ENCODE measurements at regions not wholly inside any gene's neighbourhood (a gene's known extent, or its start where the extent isn't known, plus 50 kb on each side); places are given as distances from the start of the nearest gene placed in this dataset.

DNA sequence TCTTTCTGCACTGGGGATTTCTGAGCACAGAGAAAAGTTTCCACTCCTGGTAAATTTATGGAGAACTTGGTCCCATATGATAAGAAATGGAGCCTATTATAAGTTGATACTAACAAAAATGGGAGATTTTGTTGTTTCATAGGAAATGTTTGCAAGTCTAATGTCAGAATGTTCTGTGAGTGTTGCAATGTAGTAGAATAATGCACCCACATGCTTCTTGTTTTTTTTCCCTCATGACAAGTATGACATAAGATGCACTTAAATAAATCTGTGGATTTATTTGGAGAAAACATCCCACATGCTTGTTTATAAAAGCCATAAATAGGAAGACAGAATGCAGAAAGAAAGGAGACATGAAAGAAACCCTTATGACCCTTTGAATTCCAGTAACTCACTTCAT lies 50.8 kb upstream of the KCNJ6 start:
- TF ChIP-seq L3MBTL2 (conservative IDR thresholded peaks at IDR 0.05), result no peak
- no peak for TF ChIP-seq CTBP1 (IDR thresholded peaks at IDR 0.05; ENCODE audit: borderline replicate concordance)
- TF ChIP-seq FOXA1 (IDR thresholded peaks at IDR 0.05), result no peak
- TF ChIP-seq ZNF384 (IDR thresholded peaks at IDR 0.05), result no peak
- TF ChIP-seq ELF4 (IDR thresholded peaks at IDR 0.05), result no peak
- no peak for TF ChIP-seq FOXM1 (IDR thresholded peaks at IDR 0.05; ENCODE audit: borderline replicate concordance)
- no peak for TF ChIP-seq ARNT (IDR thresholded peaks at IDR 0.05)
- no peak for TF ChIP-seq LEF1 (IDR thresholded peaks at IDR 0.05; ENCODE audit: borderline replicate concordance)
- TF ChIP-seq, protein P1, sequence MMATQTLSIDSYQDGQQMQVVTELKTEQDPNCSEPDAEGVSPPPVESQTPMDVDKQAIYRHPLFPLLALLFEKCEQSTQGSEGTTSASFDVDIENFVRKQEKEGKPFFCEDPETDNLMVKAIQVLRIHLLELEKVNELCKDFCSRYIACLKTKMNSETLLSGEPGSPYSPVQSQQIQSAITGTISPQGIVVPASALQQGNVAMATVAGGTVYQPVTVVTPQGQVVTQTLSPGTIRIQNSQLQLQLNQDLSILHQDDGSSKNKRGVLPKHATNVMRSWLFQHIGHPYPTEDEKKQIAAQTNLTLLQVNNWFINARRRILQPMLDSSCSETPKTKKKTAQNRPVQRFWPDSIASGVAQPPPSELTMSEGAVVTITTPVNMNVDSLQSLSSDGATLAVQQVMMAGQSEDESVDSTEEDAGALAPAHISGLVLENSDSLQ (IDR thresholded peaks at IDR 0.05), result no peak
- no peak for TF ChIP-seq SUZ12 (IDR thresholded peaks at IDR 0.05)
- TF ChIP-seq NFRKB (IDR thresholded peaks at IDR 0.05), result no peak
- TF ChIP-seq BHLHE40 (IDR thresholded peaks at IDR 0.05; ENCODE audit: borderline replicate concordance), result no peak
- TF ChIP-seq FOXK2 (IDR thresholded peaks at IDR 0.05), result no peak
- TF ChIP-seq TARDBP (IDR thresholded peaks at IDR 0.05), result no peak
- no peak for TF ChIP-seq SP1 (IDR thresholded peaks at IDR 0.05)
- no peak for TF ChIP-seq HDGF (IDR thresholded peaks at IDR 0.05; ENCODE audit: borderline replicate concordance)
- CTCF ChIA-PET, result no interaction called here
- POLR2A ChIA-PET, result no interaction called here
- DNase-seq (ENCODE audit: extremely low spot score), result no peak

DNA sequence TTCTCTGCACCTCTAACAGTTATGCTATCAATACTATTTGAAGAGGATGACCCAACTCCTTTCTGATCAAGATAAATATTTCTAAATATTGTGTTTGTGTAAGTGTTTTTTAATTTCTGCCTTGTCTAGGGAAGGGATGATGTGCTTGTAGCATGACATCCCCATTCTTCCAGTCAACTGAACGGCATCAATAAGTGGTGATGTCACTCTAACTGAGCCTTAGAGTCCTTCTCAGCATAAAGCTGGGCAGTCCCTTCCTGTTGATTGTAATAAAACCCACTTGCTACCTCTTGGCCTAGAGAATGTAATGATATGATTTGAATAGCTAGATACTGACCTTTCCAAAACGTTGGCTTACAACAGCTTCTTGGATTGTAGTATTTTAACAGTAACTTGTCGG lies 52.5 kb upstream of the KCNJ6 start:
- TF ChIP-seq FOXA1 (IDR thresholded peaks at IDR 0.05) (no peak), L3MBTL2 (conservative IDR thresholded peaks at IDR 0.05) (no peak), SUZ12 (IDR thresholded peaks at IDR 0.05) (no peak), HDGF (IDR thresholded peaks at IDR 0.05; ENCODE audit: borderline replicate concordance) (no peak), ELF4 (IDR thresholded peaks at IDR 0.05) (no peak)
- ChIA-PET POLR2A (no interaction called here), CTCF (no interaction called here)
- DNase-seq (ENCODE audit: extremely low spot score), result no peak

DNA sequence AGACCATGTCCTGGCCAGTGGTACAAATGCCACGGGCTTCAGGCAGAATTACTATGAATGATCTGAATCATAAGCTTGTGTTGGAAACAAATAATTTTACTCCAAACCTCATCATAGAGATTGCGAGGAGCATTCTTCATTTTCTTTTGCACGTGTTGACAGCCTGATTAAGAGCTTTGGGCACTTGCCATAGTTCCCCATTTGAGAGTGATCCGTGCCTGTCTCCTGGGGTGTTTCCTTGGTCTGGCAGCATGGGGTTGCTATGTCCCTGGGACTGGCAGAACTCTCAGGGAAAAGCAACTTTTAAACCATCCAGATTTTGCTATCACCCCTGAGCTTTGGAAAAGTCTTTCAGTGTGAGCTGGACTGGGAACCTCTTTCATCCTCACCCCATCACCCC lies 54.3 kb upstream of the KCNJ6 start:
- no peak for DNase-seq (ENCODE audit: extremely low spot score)
- ChIA-PET POLR2A (no interaction called here), CTCF (no interaction called here)
- TF ChIP-seq TARDBP (IDR thresholded peaks at IDR 0.05), result no peak
- no peak for TF ChIP-seq CTBP1 (IDR thresholded peaks at IDR 0.05; ENCODE audit: borderline replicate concordance)
- TF ChIP-seq, protein P1 (IDR thresholded peaks at IDR 0.05), result no peak
- no peak for TF ChIP-seq ZNF384 (IDR thresholded peaks at IDR 0.05)
- TF ChIP-seq ELF4 (IDR thresholded peaks at IDR 0.05), result no peak

DNA sequence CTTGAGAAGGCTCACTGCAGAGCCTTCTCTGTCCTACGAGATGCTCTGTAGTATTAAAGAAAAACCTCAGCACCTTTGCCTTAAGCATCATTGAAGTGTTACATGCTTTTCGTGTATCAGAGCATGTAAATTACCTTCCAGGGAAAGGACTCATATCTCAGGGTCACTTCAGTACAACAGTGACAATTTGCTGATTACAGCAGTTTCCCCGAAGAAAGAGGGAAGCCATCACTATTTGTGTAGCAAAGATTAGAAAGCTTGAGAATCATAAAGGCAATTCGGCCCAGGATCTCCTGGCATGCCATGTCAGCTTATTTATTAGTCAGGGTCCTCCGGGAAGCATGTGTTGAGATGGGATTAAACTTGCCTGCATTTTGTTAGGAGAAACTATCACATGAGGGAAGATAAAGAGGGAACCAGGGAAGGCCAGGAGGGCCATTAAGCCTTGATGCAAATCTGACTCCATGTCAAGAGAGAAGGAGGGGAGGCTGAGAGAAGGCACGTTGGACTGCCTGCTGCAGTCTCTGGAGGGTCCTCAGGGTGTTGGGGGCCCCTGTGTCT lies 55.2 kb upstream of the KCNJ6 start:
- no peak for DNase-seq (ENCODE audit: extremely low spot score)
- TF ChIP-seq ELF4 (IDR thresholded peaks at IDR 0.05) (no peak), SP1 (IDR thresholded peaks at IDR 0.05) (no peak), HDGF (IDR thresholded peaks at IDR 0.05; ENCODE audit: borderline replicate concordance) (no peak), LEF1 (IDR thresholded peaks at IDR 0.05; ENCODE audit: borderline replicate concordance) (no peak), ARNT (IDR thresholded peaks at IDR 0.05) (no peak), ZNF384 (IDR thresholded peaks at IDR 0.05) (no peak), FOXA1 (IDR thresholded peaks at IDR 0.05) (no peak), CTBP1 (IDR thresholded peaks at IDR 0.05; ENCODE audit: borderline replicate concordance) (no peak), FOXM1 (IDR thresholded peaks at IDR 0.05; ENCODE audit: borderline replicate concordance) (no peak)
- TF ChIP-seq, protein P1 (IDR thresholded peaks at IDR 0.05), result no peak
- ChIA-PET POLR2A (no interaction called here), CTCF (no interaction called here)

DNA sequence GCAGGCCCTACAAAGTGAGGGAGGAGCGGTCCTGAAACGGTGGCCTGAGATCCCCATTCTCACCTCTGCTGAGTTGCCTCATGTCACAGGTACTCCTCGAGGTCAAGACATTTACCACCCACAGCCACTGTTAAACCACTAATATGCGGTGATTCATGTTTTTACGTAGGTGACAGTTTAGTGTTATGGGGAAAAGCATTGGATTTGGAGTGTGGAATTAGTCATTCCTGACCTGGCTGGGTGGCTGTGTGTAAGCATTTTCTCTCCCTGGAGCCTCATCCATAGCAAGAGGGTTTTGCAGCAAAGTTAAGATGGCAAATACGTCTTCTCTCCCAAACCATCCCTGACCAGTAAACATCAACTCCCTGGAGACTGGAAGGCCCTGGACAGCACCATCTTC lies 57.8 kb upstream of the KCNJ6 start:
- no peak for TF ChIP-seq SUZ12 (IDR thresholded peaks at IDR 0.05)
- TF ChIP-seq BHLHE40 (IDR thresholded peaks at IDR 0.05; ENCODE audit: borderline replicate concordance), result no peak
- TF ChIP-seq LEF1 (IDR thresholded peaks at IDR 0.05; ENCODE audit: borderline replicate concordance), result no peak
- no peak for TF ChIP-seq NFRKB (IDR thresholded peaks at IDR 0.05)
- TF ChIP-seq TARDBP (IDR thresholded peaks at IDR 0.05), result no peak
- TF ChIP-seq ZNF384 (IDR thresholded peaks at IDR 0.05), result no peak
- TF ChIP-seq FOXA1 (IDR thresholded peaks at IDR 0.05), result no peak
- no peak for TF ChIP-seq FOXK2 (IDR thresholded peaks at IDR 0.05)
- no peak for TF ChIP-seq FOXM1 (IDR thresholded peaks at IDR 0.05; ENCODE audit: borderline replicate concordance)
- no peak for TF ChIP-seq HDGF (IDR thresholded peaks at IDR 0.05; ENCODE audit: borderline replicate concordance)
- TF ChIP-seq ARNT (IDR thresholded peaks at IDR 0.05), result no peak
- no peak for TF ChIP-seq L3MBTL2 (conservative IDR thresholded peaks at IDR 0.05)
- TF ChIP-seq, protein P1 (IDR thresholded peaks at IDR 0.05), result no peak
- TF ChIP-seq CTBP1 (IDR thresholded peaks at IDR 0.05; ENCODE audit: borderline replicate concordance), result no peak
- no peak for TF ChIP-seq SP1 (IDR thresholded peaks at IDR 0.05)
- no peak for TF ChIP-seq ELF4 (IDR thresholded peaks at IDR 0.05)
- no peak for DNase-seq (ENCODE audit: extremely low spot score)
- POLR2A ChIA-PET, result no interaction called here
- CTCF ChIA-PET, result no interaction called here
